Left renal pelvis (tissue), 4 donors: ENCODE measurements at regions not wholly inside any gene's neighbourhood (a gene's known extent, or its start where the extent isn't known, plus 50 kb on each side); places are given as distances from the start of the nearest gene placed in this dataset.

ENCODE experiments used
- DNase-seq, 4 donors: peaks; one replicate each; pipeline ENCODE4 v3.0.0-alpha.2; 2013; ENCODE audit warnings: low read depth in 4 of 4, low spot score in 3 of 4

GRCh38 chr9:86706391-86706790, 240.9 kb downstream of the GAS1 start:
- DNase-seq, result no peak

DNA sequence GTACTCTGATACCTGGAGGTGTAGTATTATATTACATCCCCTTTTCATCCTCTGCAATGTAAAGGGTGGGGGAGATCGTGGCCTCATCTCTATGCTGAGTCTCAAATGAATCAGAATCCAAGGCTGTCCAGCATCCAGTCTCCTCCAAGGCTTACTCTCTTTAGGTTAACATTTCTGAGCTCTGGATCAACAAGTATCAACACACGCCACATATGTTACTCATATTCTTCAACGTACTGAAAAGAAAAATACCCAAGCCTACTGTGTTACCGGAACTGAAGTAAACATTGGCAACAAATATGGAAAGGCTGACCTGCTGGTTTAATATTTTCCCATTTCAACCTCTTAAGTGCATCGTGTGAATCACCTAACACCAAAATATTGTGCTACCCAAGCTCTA, 241.8 kb downstream of the GAS1 start:
- DNase-seq, result no peak

DNA sequence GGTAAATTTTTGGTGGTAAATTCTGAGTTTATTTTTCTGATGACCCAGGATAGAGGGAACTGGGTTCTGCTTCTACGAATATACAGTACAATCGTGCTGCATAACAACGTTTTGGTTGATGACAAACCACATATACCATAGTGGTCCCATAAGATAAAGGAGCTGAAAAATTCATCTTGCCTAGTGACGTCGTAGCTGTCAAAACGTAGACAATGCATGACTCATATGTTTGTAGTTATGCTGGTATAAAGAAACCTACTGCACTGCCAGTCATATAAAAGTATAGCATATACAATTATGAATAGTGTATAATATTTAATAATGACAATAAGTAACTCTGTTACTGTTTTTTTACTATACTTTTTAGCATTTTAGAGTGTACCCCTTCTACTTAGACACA, 244.0 kb downstream of the GAS1 start:
- no peak for DNase-seq

- DNase-seq, result peak in 3 of 4 donors; percentile 56 to 63 (median 62)
These were observed 246.7 kb downstream of the GAS1 start for GRCh38 chr9:86700629-86701028.

- no peak for DNase-seq
These were observed 249.3 kb downstream of the GAS1 start for GRCh38 chr9:86697999-86698398.

GRCh38 chr9:86697213-86697612, 250.1 kb downstream of the GAS1 start:
- DNase-seq, result no peak

DNA sequence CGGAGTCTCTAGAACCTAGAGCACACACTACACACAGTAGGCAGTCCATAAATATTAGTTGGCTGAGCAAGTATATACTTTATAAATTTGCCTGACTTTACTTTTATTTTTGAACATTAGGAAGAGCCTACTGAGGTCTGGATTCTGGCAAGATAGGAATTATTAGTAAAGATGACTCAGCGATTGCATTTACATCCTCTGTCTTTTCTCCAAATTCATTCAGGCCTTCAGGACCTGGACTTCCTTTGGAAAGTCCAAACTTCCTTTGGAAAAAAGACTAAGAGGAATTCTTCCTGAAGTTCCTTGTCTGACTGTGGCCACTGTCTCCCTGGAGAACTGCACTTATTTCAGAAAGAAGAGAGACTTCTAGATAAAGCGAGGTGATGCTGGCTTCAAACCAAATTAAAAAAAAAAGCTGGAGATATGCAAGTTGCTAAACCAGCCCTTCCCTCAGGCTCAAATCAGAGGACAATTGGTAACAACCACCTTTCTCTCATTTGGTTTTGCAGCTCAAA, 251.3 kb downstream of the GAS1 start:
- no peak for DNase-seq

GRCh38 chr9:86690034-86690433, 257.3 kb downstream of the GAS1 start:
- no peak for DNase-seq

- DNase-seq, result no peak
These were observed 259.5 kb downstream of the GAS1 start for GRCh38 chr9:86687788-86688187.

- no peak for DNase-seq
These were observed 261.8 kb downstream of the GAS1 start for GRCh38 chr9:86685556-86685955.

GRCh38 chr9:86684148-86684547, 263.2 kb downstream of the GAS1 start:
- no peak for DNase-seq

DNA sequence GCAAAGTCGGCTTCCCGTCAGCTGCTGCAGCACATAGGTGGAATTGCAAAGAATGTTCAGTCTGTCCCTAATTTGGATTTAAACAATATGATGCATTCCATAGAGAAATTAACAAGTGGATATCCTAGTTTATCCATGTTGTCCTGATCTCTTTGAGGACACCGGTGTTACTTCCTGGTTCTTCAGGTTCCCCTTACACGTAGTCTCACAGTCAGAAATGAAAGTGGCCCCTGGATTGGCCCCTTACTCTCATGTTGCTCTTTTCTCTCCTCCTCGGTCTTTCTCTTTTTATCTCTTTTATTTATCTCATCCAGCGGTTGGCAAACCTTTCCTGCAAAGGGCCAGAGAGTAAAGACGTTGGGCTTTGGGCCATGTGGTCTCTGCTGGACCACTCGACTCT, 265.1 kb downstream of the GAS1 start:
- no peak for DNase-seq

DNA sequence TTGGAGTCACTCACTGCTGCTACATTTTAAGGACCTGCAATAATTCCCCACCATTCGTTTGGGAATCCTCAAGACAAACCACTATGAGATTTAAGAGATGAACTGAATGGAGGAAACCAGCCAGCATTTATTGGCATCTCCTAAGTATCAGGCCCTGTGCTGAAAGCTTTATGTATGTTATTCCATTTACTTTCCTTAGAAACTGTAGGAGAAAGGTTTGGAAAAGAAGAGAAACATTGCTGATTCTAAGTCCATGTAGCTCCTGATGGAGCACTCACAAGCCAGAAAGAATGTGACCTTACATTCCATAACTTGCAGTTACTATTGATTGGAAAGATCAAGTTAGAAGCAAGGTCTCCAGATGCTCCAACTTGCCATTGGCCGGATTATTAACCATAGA, 267.4 kb downstream of the GAS1 start:
- no peak for DNase-seq

DNA sequence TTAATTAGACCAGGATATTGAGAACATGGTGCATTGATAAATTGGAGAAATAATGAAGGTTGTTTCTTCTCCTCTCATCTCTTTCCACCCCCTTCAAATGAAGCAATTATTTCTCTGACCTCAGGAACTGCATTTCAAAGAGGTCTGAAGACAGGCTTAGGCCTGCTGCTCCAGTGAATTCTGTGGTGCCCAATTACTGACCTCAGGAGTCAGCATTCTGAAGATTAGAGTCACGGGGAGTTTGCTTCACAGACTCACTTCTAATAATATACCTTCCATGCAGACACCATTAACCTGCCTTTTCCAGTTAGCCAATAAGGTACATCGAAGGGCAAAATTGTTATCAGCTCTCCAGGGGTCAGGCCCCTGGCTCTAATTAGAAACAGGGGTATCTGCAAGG, 270.9 kb downstream of the GAS1 start:
- no peak for DNase-seq

GRCh38 chr9:86675805-86676204, 271.5 kb downstream of the GAS1 start:
- no peak for DNase-seq

GRCh38 chr9:86674487-86674886, 272.8 kb downstream of the GAS1 start:
- DNase-seq, result no peak

GRCh38 chr9:86672966-86673365, 274.3 kb downstream of the GAS1 start:
- no peak for DNase-seq

DNA sequence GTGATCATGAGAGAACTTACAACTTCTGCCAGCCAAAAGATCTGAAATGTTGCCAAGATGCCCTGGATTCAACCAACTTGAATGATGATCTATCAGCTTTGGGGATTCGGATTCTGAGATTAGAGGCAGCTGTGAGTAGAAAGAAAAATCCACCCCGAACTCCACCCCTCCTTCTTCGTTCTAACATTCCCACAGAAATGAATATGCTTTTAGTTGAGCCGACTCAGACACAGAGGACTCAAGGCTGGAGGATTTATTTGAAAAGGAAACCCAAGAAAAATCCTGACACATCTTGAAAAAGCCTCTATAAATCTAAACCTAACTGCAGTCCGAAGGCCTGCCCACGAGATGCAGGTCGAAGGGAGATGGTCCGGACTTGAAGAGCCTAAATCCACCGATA, 275.0 kb downstream of the GAS1 start:
- DNase-seq, result peak in 1 of 4 donors; percentile 17

- DNase-seq, result no peak
These were observed 276.3 kb downstream of the GAS1 start for GRCh38 chr9:86671018-86671417.

DNA sequence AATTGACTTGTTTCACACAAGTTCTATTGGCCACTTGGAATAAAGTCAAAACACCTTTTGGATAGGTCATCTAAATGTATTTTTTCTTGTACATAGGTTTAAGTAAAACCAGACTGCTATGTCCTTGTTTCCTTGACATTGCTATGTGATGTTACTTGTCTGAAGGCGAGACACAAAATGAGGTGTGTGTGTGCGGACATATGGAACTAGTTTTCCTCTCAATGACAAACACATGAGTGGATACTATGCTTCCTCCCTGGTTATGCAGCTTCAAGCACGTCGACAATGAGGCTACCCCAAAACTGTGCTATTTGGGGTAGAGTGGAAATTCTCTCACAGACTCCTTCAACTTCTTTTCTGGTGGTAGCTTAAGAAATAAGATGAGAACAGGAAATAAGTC, 276.8 kb downstream of the GAS1 start:
- DNase-seq, result no peak

DNA sequence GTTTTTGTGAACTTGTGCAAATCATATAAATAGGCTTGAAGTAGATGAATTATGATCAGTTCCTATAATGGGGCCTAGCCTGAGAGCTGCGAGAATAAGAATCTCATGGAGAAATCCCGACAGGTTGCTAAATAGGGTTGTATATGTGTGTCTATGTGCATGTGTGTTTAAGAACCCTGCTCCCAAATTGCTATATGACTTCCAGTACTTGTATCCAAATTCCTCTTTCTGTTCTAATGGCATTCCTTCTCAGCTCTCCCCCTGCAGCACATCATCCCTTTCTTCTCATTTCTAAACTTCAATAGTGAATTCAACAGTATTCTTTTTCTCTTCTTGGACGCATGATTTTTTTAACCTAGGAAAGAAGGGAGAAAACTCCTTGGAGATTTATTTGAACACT, 277.2 kb downstream of the GAS1 start:
- DNase-seq, result no peak

DNA sequence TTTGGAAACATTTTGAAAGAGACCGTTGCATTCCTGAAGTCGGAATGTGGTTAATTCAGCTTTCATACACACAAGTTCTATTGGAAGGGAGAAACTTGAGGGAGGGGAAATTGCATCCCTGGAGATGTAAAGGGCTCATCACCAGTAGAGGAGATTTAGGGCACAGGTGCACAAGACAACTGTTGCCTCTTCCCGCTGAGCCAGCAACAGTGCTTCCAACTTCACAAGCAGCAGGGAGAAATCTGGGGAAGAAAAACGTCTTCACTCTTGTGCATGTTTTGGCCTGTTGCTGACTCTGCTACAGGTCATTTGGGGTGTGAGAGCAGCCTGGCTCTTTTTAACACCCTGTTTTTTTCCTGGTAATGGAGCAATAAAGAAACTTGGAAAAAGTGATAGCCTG, 277.9 kb downstream of the GAS1 start:
- DNase-seq, result no peak

DNA sequence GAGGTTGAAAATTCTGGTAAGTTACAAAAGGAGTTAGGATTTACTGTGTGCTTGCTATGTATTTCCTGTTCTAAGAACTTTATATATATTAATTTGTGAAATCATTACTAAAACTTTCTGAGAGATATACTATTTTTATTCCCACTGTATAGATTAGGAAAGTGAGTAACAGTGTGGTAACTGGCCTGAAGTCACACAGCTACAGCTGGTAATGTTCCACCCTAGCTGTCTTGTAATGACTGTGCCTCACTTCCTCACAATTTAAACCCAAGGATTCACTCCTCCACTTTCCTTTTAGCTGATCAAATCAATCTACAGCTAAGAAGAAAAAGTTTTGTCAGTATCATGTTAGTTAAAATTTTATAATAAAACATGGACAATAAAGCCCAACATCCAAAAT, 278.8 kb downstream of the GAS1 start:
- no peak for DNase-seq

DNA sequence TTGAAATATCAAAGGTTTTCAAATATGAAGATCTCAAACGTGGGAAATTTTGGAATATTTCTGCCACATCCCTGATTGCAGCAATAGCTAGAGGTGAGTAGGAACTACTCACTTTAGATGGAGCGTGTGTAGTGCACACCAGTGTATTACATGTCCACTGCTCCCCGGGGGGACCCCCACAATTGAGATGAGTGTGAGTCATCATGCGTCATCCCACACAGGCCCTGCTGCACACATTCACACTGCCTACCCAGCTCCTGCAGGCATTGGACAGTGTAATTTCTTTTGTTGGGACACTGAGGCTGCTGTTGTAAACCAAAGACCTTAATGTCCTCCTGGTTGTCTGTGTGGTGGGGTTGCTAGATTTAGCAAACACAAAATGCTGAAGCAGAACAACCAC, 280.0 kb downstream of the GAS1 start:
- DNase-seq, result no peak
